HCT116 (cell line): ENCODE measurements at regions not wholly inside any gene's neighbourhood (a gene's known extent, or its start where the extent isn't known, plus 50 kb on each side); places are given as distances from the start of the nearest gene placed in this dataset.

Source experiments
- ATAC-seq: fragments of 200-7000 bp; cut with Tn5 transposase; 2 replicates; pipeline ENCODE4 v1.9.1; 2020; ENCODE audit warnings: mild to moderate bottlenecking, moderate library complexity
- BruUV-seq: library from RNA; stranded (reverse); fragments of 400-500 nt; replicated peaks from 2 replicates; lab custom pipeline; 2021; lab: Mats Ljungman, UMichigan
- CTCF ChIA-PET: fragments of 300-600 bp; sonication (Branson Sonifier 250); formaldehyde crosslinking; loops from one replicate; lab custom pipeline; 2021; ENCODE audit warnings: antibody characterized with exemption; lab: Charles Lee
- POLR2A ChIA-PET: fragments of 300-600, 350-600 bp; sonication (Branson Sonifier 250); formaldehyde crosslinking; loops from one replicate; lab custom pipeline; 2021; ENCODE audit warnings: antibody characterized with exemption; lab: Charles Lee
- RAD21 ChIA-PET, 2 experiments: fragments of 300-600 bp; sonication (Branson Sonifier 250); formaldehyde crosslinking; loops; one replicate each; lab custom pipeline; 2023; ENCODE audit warnings: low total read pairs in 2 of 2; ENCODE audit not compliant: uncharacterized antibody in 2 of 2, unreplicated experiment in 2 of 2, low non-redundant PET in 1 of 2; lab: Charles Lee
- DNase-seq: peaks from one replicate; pipeline ENCODE4 v3.0.0-alpha.2; 2010; ENCODE audit warnings: low read depth, low spot score
- H2AFZ ChIP-seq: fragments of 200-600 bp; shearing (Covaris generic), sonication (generic); 2 replicates; pipeline ENCODE4 v1.6.1; 2017; ENCODE audit warnings: low read depth, mixed run types, mixed read lengths, antibody characterized with exemption, low read length; ENCODE audit not compliant: poor library complexity, severe bottlenecking
- H3K27ac ChIP-seq: 2 replicates; pipeline ENCODE4 v1.5.1; 2012; ENCODE audit warnings: low read depth, low read length
- H3K27me3 ChIP-seq: fragments of 200-600 bp; sonication (generic); 2 replicates; pipeline ENCODE4 v1.6.1; 2016; ENCODE audit warnings: mixed run types, low read length, mixed read lengths; ENCODE audit not compliant: insufficient read depth
- H3K36me3 ChIP-seq, 2 experiments: fragments of 200-500 bp in 1 of 2; fragments of 200-600 bp in 1 of 2; sonication (Bioruptor generic) in 1 of 2; sonication (generic) in 1 of 2; 2 replicates each; pipeline versions ENCODE4 v1.5.1 to v1.6.1; 2014 to 2016; ENCODE audit warnings: low read length in 2 of 2, inconsistent platforms in 1 of 2, mixed read lengths in 1 of 2, mixed run types in 1 of 2; ENCODE audit not compliant: insufficient read depth in 2 of 2, control insufficient read depth in 1 of 2
- H3K4me1 ChIP-seq, 2 experiments: fragments of 200-600 bp in 1 of 2; sonication (generic) in 1 of 2; 2 replicates each; pipeline versions ENCODE4 v1.5.1 to v1.6.1; 2012 to 2017; ENCODE audit warnings: low read length in 2 of 2, inconsistent platforms in 1 of 2, mild to moderate bottlenecking in 1 of 2, mixed read lengths in 1 of 2, mixed run types in 1 of 2, moderate library complexity in 1 of 2; ENCODE audit not compliant: insufficient read depth in 2 of 2, control insufficient read depth in 1 of 2
- H3K4me2 ChIP-seq: fragments of 200-600 bp; sonication (generic); 2 replicates; pipeline ENCODE4 v1.6.1; 2017; ENCODE audit warnings: mixed run types, low read length, mixed read lengths
- H3K4me3 ChIP-seq, 2 experiments: fragments of 200-600 bp in 1 of 2; sonication (generic) in 1 of 2; replicated peaks in 1 of 2; 2 replicates each; pipeline ENCODE4 v1.5.1; 2011 to 2016; ENCODE audit warnings: low read length in 2 of 2, control low read depth in 1 of 2, low read depth in 1 of 2, mild to moderate bottlenecking in 1 of 2, mixed read lengths in 1 of 2, mixed run types in 1 of 2
- H3K79me2 ChIP-seq: fragments of 200-600 bp; sonication (generic); 2 replicates; pipeline ENCODE4 v1.6.1; 2017; ENCODE audit warnings: mild to moderate bottlenecking, mixed run types, low read length, moderate library complexity, mixed read lengths; ENCODE audit not compliant: insufficient read depth
- H3K9ac ChIP-seq: fragments of 200-600 bp; sonication (generic); 2 replicates; pipeline ENCODE4 v1.6.1; 2016; ENCODE audit warnings: low read length, mixed read lengths
- H3K9me2 ChIP-seq: fragments of 200-600 bp; sonication (generic), shearing (Covaris generic); 2 replicates; pipeline ENCODE4 v1.6.1; 2017; ENCODE audit warnings: mixed run types, mild to moderate bottlenecking, moderate library complexity; ENCODE audit not compliant: insufficient read depth
- H3K9me3 ChIP-seq, 2 experiments: fragments of 200-500 bp in 1 of 2; fragments of 200-600 bp in 1 of 2; sonication (Bioruptor generic) in 1 of 2; sonication (generic) in 1 of 2; 2 replicates each; pipeline ENCODE4 v1.6.1; 2014 to 2017; ENCODE audit warnings: low read length in 2 of 2, mixed read lengths in 2 of 2, inconsistent platforms in 1 of 2, low read depth in 1 of 2, mild to moderate bottlenecking in 1 of 2, mixed run types in 1 of 2, moderate library complexity in 1 of 2; ENCODE audit not compliant: control insufficient read depth in 1 of 2, insufficient read depth in 1 of 2
- H4K20me1 ChIP-seq: fragments of 200-600 bp; sonication (generic), shearing (Covaris generic); 2 replicates; pipeline ENCODE4 v1.6.1; 2017; ENCODE audit warnings: mixed run types, mild to moderate bottlenecking, moderate library complexity; ENCODE audit not compliant: insufficient read depth
- CTCF ChIP-seq, 3 experiments: fragments of 200-600 bp in 1 of 3; sonication (generic) in 1 of 3; IDR thresholded peaks in 2 of 3; conservative IDR thresholded peaks in 1 of 3; 2 replicates each; pipeline ENCODE4 v1.5.1; 2012 to 2017; ENCODE audit warnings: low read depth in 2 of 3, low read length in 2 of 3, antibody characterized with exemption in 1 of 3, borderline replicate concordance in 1 of 3, control low read depth in 1 of 3, mild to moderate bottlenecking in 1 of 3, mixed read lengths in 1 of 3, mixed run types in 1 of 3, moderate library complexity in 1 of 3; ENCODE audit not compliant: insufficient read depth in 1 of 3
- EGR1 ChIP-seq: IDR thresholded peaks from 2 replicates; pipeline ENCODE4 v1.6.1; 2012; ENCODE audit warnings: low read depth
- ELF1 ChIP-seq: IDR thresholded peaks from 2 replicates; pipeline ENCODE4 v1.6.1; 2012; ENCODE audit warnings: low read depth, borderline replicate concordance
- RAD21 ChIP-seq: IDR thresholded peaks from 2 replicates; pipeline ENCODE4 v1.6.1; 2012; ENCODE audit warnings: low read depth, mild to moderate bottlenecking
- intact Hi-C: fragments of 100-400 bp; cut with micrococcal nuclease; formaldehyde crosslinking; loops from 2 replicates; pipeline ENCODE4 v1.10.0; 2022
- TF ChIP-seq, protein P1 (sequence below): IDR thresholded peaks from 2 replicates; pipeline ENCODE4 v1.6.1; 2012; ENCODE audit warnings: low read depth

GRCh38 chr10:20369863-20370736, 527.0 kb downstream of the NEBL start:
- no TSS peak for BruUV-seq
- ChIA-PET CTCF (no interaction called here), RAD21 (no interaction called here), POLR2A (no interaction called here)
- Histone ChIP-seq H3K4me3 (no peak overlapping the region), H3K27ac (no peak overlapping the region), H3K9me3 (peaks cover 3 to 14% of the 10 kb centered on the region in 2 experiments; a peak in 2 of 4 replicates), H3K27me3 (no peaks in the 10 kb centered on the region), H3K4me1 (no peaks in the 10 kb centered on the region), H3K79me2 (no peaks in the 10 kb centered on the region), H3K9me2 (no peaks in the 10 kb centered on the region), H3K36me3 (no peaks in the 10 kb centered on the region), H3K9ac (no peak overlapping the region), H4K20me1 (no peaks in the 10 kb centered on the region), H3K4me2 (no peak overlapping the region), H2AFZ (no peak overlapping the region)
- intact Hi-C loops, result no loop called here
- ATAC-seq (no peak), DNase-seq (no peak)
- TF ChIP-seq EGR1 (no peak), RAD21 (no peak), ELF1 (no peak), CTCF (IDR thresholded peaks at IDR 0.05 in 2 of 3, conservative IDR thresholded peaks at IDR 0.05 in 1 of 3; ENCODE audit: borderline replicate concordance in 1 of 3, insufficient read depth in 1 of 3, low read depth in 2 of 3, low read length in 2 of 3) (no peak)
- TF ChIP-seq, protein P1, sequence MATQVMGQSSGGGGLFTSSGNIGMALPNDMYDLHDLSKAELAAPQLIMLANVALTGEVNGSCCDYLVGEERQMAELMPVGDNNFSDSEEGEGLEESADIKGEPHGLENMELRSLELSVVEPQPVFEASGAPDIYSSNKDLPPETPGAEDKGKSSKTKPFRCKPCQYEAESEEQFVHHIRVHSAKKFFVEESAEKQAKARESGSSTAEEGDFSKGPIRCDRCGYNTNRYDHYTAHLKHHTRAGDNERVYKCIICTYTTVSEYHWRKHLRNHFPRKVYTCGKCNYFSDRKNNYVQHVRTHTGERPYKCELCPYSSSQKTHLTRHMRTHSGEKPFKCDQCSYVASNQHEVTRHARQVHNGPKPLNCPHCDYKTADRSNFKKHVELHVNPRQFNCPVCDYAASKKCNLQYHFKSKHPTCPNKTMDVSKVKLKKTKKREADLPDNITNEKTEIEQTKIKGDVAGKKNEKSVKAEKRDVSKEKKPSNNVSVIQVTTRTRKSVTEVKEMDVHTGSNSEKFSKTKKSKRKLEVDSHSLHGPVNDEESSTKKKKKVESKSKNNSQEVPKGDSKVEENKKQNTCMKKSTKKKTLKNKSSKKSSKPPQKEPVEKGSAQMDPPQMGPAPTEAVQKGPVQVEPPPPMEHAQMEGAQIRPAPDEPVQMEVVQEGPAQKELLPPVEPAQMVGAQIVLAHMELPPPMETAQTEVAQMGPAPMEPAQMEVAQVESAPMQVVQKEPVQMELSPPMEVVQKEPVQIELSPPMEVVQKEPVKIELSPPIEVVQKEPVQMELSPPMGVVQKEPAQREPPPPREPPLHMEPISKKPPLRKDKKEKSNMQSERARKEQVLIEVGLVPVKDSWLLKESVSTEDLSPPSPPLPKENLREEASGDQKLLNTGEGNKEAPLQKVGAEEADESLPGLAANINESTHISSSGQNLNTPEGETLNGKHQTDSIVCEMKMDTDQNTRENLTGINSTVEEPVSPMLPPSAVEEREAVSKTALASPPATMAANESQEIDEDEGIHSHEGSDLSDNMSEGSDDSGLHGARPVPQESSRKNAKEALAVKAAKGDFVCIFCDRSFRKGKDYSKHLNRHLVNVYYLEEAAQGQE, result no peak
